Muscle layer of colon (tissue), 2 donors: ENCODE measurements at regions not wholly inside any gene's neighbourhood (a gene's known extent, or its start where the extent isn't known, plus 50 kb on each side); places are given as distances from the start of the nearest gene placed in this dataset.

ENCODE experiments used
- H3K27ac ChIP-seq: one replicate; pipeline ENCODE4 v1.7.0; 2013; ENCODE audit warnings: low read depth, mild to moderate bottlenecking, low read length, moderate library complexity
- H3K27me3 ChIP-seq, 2 donors: one replicate each; pipeline ENCODE4 v1.7.0; 2013; ENCODE audit warnings: low read length in 2 of 2, mild to moderate bottlenecking in 2 of 2; ENCODE audit not compliant: insufficient read depth in 2 of 2, control insufficient read depth in 1 of 2
- H3K36me3 ChIP-seq: one replicate; pipeline ENCODE4 v1.7.0; 2013; ENCODE audit warnings: mild to moderate bottlenecking, low read length; ENCODE audit not compliant: insufficient read depth
- H3K4me1 ChIP-seq: one replicate; pipeline ENCODE4 v1.7.0; 2013; ENCODE audit warnings: mild to moderate bottlenecking, low read length; ENCODE audit not compliant: insufficient read depth
- H3K4me3 ChIP-seq, 2 donors: one replicate each; pipeline ENCODE4 v1.7.0; 2013; ENCODE audit warnings: low read length in 2 of 2, low read depth in 1 of 2, mild to moderate bottlenecking in 1 of 2, moderate library complexity in 1 of 2
- H3K9ac ChIP-seq: one replicate; pipeline ENCODE4 v1.7.0; 2013; ENCODE audit warnings: low read length
- H3K9me3 ChIP-seq: one replicate; pipeline ENCODE4 v1.7.0; 2013; ENCODE audit warnings: mild to moderate bottlenecking, low read length
- donor health status: abdominal sarcoma.
- donor health status: Adenocarcinoma of cecum.

- no peaks in the 10 kb centered on the region for H3K9me3 ChIP-seq
- H3K27ac ChIP-seq, result no peak overlapping the region
- no peak overlapping the region for H3K4me3 ChIP-seq
- no peaks in the 10 kb centered on the region for H3K4me1 ChIP-seq
- no peaks in the 10 kb centered on the region for H3K27me3 ChIP-seq
- H3K36me3 ChIP-seq, result no peaks in the 10 kb centered on the region
- no peak overlapping the region for H3K9ac ChIP-seq
Measured at GRCh38 chr14:62431496-62431895, 613.8 kb downstream of the KCNH5 start.

GRCh38 chr14:62432955-62433354 lies 612.3 kb downstream of the KCNH5 start:
- no peaks in the 10 kb centered on the region for H3K36me3 ChIP-seq
- no peaks in the 10 kb centered on the region for H3K27me3 ChIP-seq
- no peak overlapping the region for H3K9ac ChIP-seq
- no peak overlapping the region for H3K4me3 ChIP-seq
- no peak overlapping the region for H3K27ac ChIP-seq
- no peaks in the 10 kb centered on the region for H3K9me3 ChIP-seq
- no peaks in the 10 kb centered on the region for H3K4me1 ChIP-seq

- Histone ChIP-seq H3K4me3 (no peak overlapping the region), H3K27ac (no peak overlapping the region), H3K36me3 (no peaks in the 10 kb centered on the region), H3K4me1 (no peaks in the 10 kb centered on the region), H3K9ac (no peak overlapping the region), H3K9me3 (peaks cover 5% of the 10 kb centered on the region), H3K27me3 (no peaks in the 10 kb centered on the region)
Measured at GRCh38 chr14:62436261-62436660, 609.0 kb downstream of the KCNH5 start.

- no peaks in the 10 kb centered on the region for H3K36me3 ChIP-seq
- H3K9me3 ChIP-seq, result peaks cover 6% of the 10 kb centered on the region
- H3K9ac ChIP-seq, result no peak overlapping the region
- H3K4me1 ChIP-seq, result no peaks in the 10 kb centered on the region
- H3K27ac ChIP-seq, result no peak overlapping the region
- H3K4me3 ChIP-seq, result no peak overlapping the region
- H3K27me3 ChIP-seq, result no peaks in the 10 kb centered on the region
Measured at GRCh38 chr14:62439210-62439609, 606.0 kb downstream of the KCNH5 start.

- H3K9ac ChIP-seq, result no peak overlapping the region
- peaks cover 6% of the 10 kb centered on the region for H3K9me3 ChIP-seq
Measured at GRCh38 chr14:62443796-62444195, 601.5 kb downstream of the KCNH5 start.

GRCh38 chr14:62445570-62445969 lies 599.7 kb downstream of the KCNH5 start:
- no peaks in the 10 kb centered on the region for H3K27me3 ChIP-seq

More at GRCh38 chr14:62443796-62444195, 601.5 kb downstream of the KCNH5 start:
- no peaks in the 10 kb centered on the region for H3K36me3 ChIP-seq
- no peak overlapping the region for H3K27ac ChIP-seq
- no peaks in the 10 kb centered on the region for H3K27me3 ChIP-seq
- no peak overlapping the region for H3K4me3 ChIP-seq
- no peaks in the 10 kb centered on the region for H3K4me1 ChIP-seq

GRCh38 chr14:62451221-62451620 lies 594.0 kb downstream of the KCNH5 start:
- Histone ChIP-seq H3K4me1 (no peaks in the 10 kb centered on the region), H3K36me3 (no peaks in the 10 kb centered on the region), H3K9ac (no peak overlapping the region), H3K27ac (no peak overlapping the region), H3K4me3 (no peak overlapping the region), H3K27me3 (no peaks in the 10 kb centered on the region), H3K9me3 (no peaks in the 10 kb centered on the region)

More at GRCh38 chr14:62445570-62445969, 599.7 kb downstream of the KCNH5 start:
- Histone ChIP-seq H3K4me3 (no peak overlapping the region), H3K9me3 (peaks cover 6% of the 10 kb centered on the region), H3K36me3 (no peaks in the 10 kb centered on the region), H3K27ac (no peak overlapping the region), H3K4me1 (no peaks in the 10 kb centered on the region), H3K9ac (no peak overlapping the region)

- Histone ChIP-seq H3K27me3 (no peaks in the 10 kb centered on the region), H3K36me3 (no peaks in the 10 kb centered on the region), H3K4me3 (no peak overlapping the region), H3K27ac (no peak overlapping the region), H3K9ac (no peak overlapping the region), H3K9me3 (no peaks in the 10 kb centered on the region), H3K4me1 (no peaks in the 10 kb centered on the region)
Measured at GRCh38 chr14:62453226-62453625, 592.0 kb downstream of the KCNH5 start.

GRCh38 chr14:62455446-62455845 lies 589.8 kb downstream of the KCNH5 start:
- Histone ChIP-seq H3K9ac (no peak overlapping the region), H3K9me3 (no peaks in the 10 kb centered on the region), H3K27me3 (no peaks in the 10 kb centered on the region), H3K36me3 (no peaks in the 10 kb centered on the region), H3K27ac (no peak overlapping the region), H3K4me1 (no peaks in the 10 kb centered on the region), H3K4me3 (no peak overlapping the region)

GRCh38 chr14:62462988-62463387 lies 582.3 kb downstream of the KCNH5 start:
- H3K36me3 ChIP-seq, result no peaks in the 10 kb centered on the region

GRCh38 chr14:62468946-62469345 lies 576.3 kb downstream of the KCNH5 start:
- no peaks in the 10 kb centered on the region for H3K4me1 ChIP-seq

More at GRCh38 chr14:62462988-62463387, 582.3 kb downstream of the KCNH5 start:
- Histone ChIP-seq H3K4me3 (no peak overlapping the region), H3K27me3 (no peaks in the 10 kb centered on the region), H3K4me1 (no peaks in the 10 kb centered on the region), H3K27ac (no peak overlapping the region), H3K9ac (no peak overlapping the region), H3K9me3 (no peaks in the 10 kb centered on the region)

GRCh38 chr14:62470935-62471334 lies 574.3 kb downstream of the KCNH5 start:
- no peaks in the 10 kb centered on the region for H3K4me1 ChIP-seq
- no peaks in the 10 kb centered on the region for H3K36me3 ChIP-seq
- H3K4me3 ChIP-seq, result no peak overlapping the region
- H3K9ac ChIP-seq, result no peak overlapping the region
- no peaks in the 10 kb centered on the region for H3K9me3 ChIP-seq
- H3K27me3 ChIP-seq, result no peaks in the 10 kb centered on the region
- no peak overlapping the region for H3K27ac ChIP-seq

More at GRCh38 chr14:62468946-62469345, 576.3 kb downstream of the KCNH5 start:
- no peak overlapping the region for H3K4me3 ChIP-seq
- no peak overlapping the region for H3K9ac ChIP-seq
- no peaks in the 10 kb centered on the region for H3K27me3 ChIP-seq
- no peaks in the 10 kb centered on the region for H3K36me3 ChIP-seq
- H3K9me3 ChIP-seq, result no peaks in the 10 kb centered on the region
- H3K27ac ChIP-seq, result no peak overlapping the region
